H9 (cell line): ENCODE measurements at regions not wholly inside any gene's neighbourhood (a gene's known extent, or its start where the extent isn't known, plus 50 kb on each side); places are given as distances from the start of the nearest gene placed in this dataset.

ENCODE experiments used
- DNase-seq: peaks from one replicate; pipeline ENCODE4 v3.0.0-alpha.2; 2017
- H2AFZ ChIP-seq: one replicate; pipeline ENCODE4 v1.6.1; 2013; ENCODE audit warnings: mild to moderate bottlenecking, low read length, control low read depth, moderate library complexity
- H2AK5ac ChIP-seq: 2 replicates; pipeline ENCODE4 v1.6.1; 2013; ENCODE audit warnings: low read length, control low read depth, mixed read lengths; ENCODE audit not compliant: insufficient read length
- H2BK120ac ChIP-seq: one replicate; pipeline ENCODE4 v1.6.1; 2013; ENCODE audit warnings: low read depth, mild to moderate bottlenecking, low read length, control low read depth, inconsistent platforms; ENCODE audit not compliant: poor library complexity, severe bottlenecking
- H2BK12ac ChIP-seq: 2 replicates; pipeline ENCODE4 v1.6.1; 2013; ENCODE audit warnings: low read length, control low read depth, mixed read lengths, low read depth; ENCODE audit not compliant: insufficient read length
- H2BK15ac ChIP-seq: 2 replicates; pipeline ENCODE4 v1.6.1; 2013; ENCODE audit warnings: low read depth, low read length, control low read depth
- H2BK20ac ChIP-seq: one replicate; pipeline ENCODE4 v1.6.1; 2013; ENCODE audit warnings: low read depth, mild to moderate bottlenecking, low read length, control low read depth, inconsistent platforms; ENCODE audit not compliant: poor library complexity, severe bottlenecking
- H2BK5ac ChIP-seq: 2 replicates; pipeline ENCODE4 v1.6.1; 2013; ENCODE audit warnings: low read length, control low read depth, mixed read lengths; ENCODE audit not compliant: insufficient read length
- H3K14ac ChIP-seq: 2 replicates; pipeline ENCODE4 v1.6.1; 2013; ENCODE audit warnings: low read length, control low read depth; ENCODE audit not compliant: insufficient read depth
- H3K18ac ChIP-seq: 2 replicates; pipeline ENCODE4 v1.6.1; 2013; ENCODE audit warnings: low read depth, mild to moderate bottlenecking, mixed read lengths, low read length, control low read depth; ENCODE audit not compliant: insufficient read length
- H3K23ac ChIP-seq: 2 replicates; pipeline ENCODE4 v1.6.1; 2013; ENCODE audit warnings: low read length, control low read depth, mixed read lengths, low read depth; ENCODE audit not compliant: insufficient read length
- H3K23me2 ChIP-seq: 2 replicates; pipeline ENCODE4 v1.6.1; 2013; ENCODE audit warnings: low read depth, mild to moderate bottlenecking, mixed read lengths, low read length, control low read depth; ENCODE audit not compliant: insufficient read length, poor library complexity, severe bottlenecking
- H3K27ac ChIP-seq: 2 replicates; pipeline ENCODE4 v1.5.1; 2013; ENCODE audit warnings: low read length, control low read depth, mixed read lengths, low read depth; ENCODE audit not compliant: insufficient read length
- H3K27me3 ChIP-seq: 2 replicates; pipeline ENCODE4 v1.6.1; 2013; ENCODE audit warnings: low read length, control low read depth, inconsistent platforms; ENCODE audit not compliant: insufficient read depth
- H3K4ac ChIP-seq: 2 replicates; pipeline ENCODE4 v1.6.1; 2013; ENCODE audit warnings: low read depth, mild to moderate bottlenecking, control low read depth, inconsistent platforms, low read length, moderate library complexity
- H3K4me1 ChIP-seq: 2 replicates; pipeline ENCODE4 v1.6.1; 2013; ENCODE audit warnings: low read length, control low read depth, inconsistent platforms; ENCODE audit not compliant: insufficient read depth
- H3K4me2 ChIP-seq: 2 replicates; pipeline ENCODE4 v1.6.1; 2013; ENCODE audit warnings: low read length, control low read depth, mixed read lengths; ENCODE audit not compliant: insufficient read length, insufficient read depth
- H3K56ac ChIP-seq: 2 replicates; pipeline ENCODE4 v1.6.1; 2013; ENCODE audit warnings: low read depth, mild to moderate bottlenecking, mixed read lengths, low read length, control low read depth; ENCODE audit not compliant: insufficient read length
- H3K79me1 ChIP-seq: 2 replicates; pipeline ENCODE4 v1.6.1; 2013; ENCODE audit warnings: low read depth, mild to moderate bottlenecking, moderate library complexity, low read length, control low read depth, inconsistent platforms; ENCODE audit not compliant: insufficient read depth, poor library complexity, severe bottlenecking
- H3K79me2 ChIP-seq: 2 replicates; pipeline ENCODE4 v1.6.1; 2013; ENCODE audit warnings: low read length, control low read depth, inconsistent platforms; ENCODE audit not compliant: insufficient read depth
- H3K9ac ChIP-seq: 2 replicates; pipeline ENCODE4 v1.6.1; 2013; ENCODE audit warnings: low read length, control low read depth, mixed read lengths; ENCODE audit not compliant: insufficient read length; ENCODE audit errors: extremely low read depth
- H3K9me3 ChIP-seq: one replicate; pipeline ENCODE4 v1.6.1; 2013; ENCODE audit warnings: low read depth, low read length, inconsistent platforms; ENCODE audit not compliant: control insufficient read depth
- H3T11ph ChIP-seq: one replicate; pipeline ENCODE4 v1.6.1; 2013; ENCODE audit warnings: mild to moderate bottlenecking, low read length, control low read depth, inconsistent platforms
- H4K20me1 ChIP-seq: one replicate; pipeline ENCODE4 v1.6.1; 2013; ENCODE audit not compliant: control insufficient read depth, insufficient read length, insufficient read depth
- H4K5ac ChIP-seq: 2 replicates; pipeline ENCODE4 v1.6.1; 2013; ENCODE audit warnings: low read depth, mild to moderate bottlenecking, mixed read lengths, low read length, control low read depth; ENCODE audit not compliant: insufficient read length
- H4K8ac ChIP-seq: replicated peaks from 2 replicates; pipeline ENCODE4 v1.6.1; 2013; ENCODE audit warnings: low read length, control low read depth, mixed read lengths, low read depth; ENCODE audit not compliant: insufficient read length
- H4K91ac ChIP-seq: 2 replicates; pipeline ENCODE4 v1.6.1; 2013; ENCODE audit warnings: low read depth, mild to moderate bottlenecking, moderate library complexity, mixed read lengths, low read length, control low read depth; ENCODE audit not compliant: insufficient read length
- H3K27ac Mint-ChIP-seq, 3 experiments: 2 replicates in 2 of 3; 3 replicates in 1 of 3; pipeline ENCODE4 v1.8.0; 2020 to 2021; ENCODE audit warnings: mixed read lengths in 3 of 3, mild to moderate bottlenecking in 1 of 3, moderate library complexity in 1 of 3
- H3K27me3 Mint-ChIP-seq: 2 replicates; pipeline ENCODE4 v1.8.0; 2021; ENCODE audit warnings: low read depth, mild to moderate bottlenecking, moderate library complexity, mixed read lengths
- H3K36me3 Mint-ChIP-seq, 3 experiments: 2 replicates in 2 of 3; 3 replicates in 1 of 3; pipeline ENCODE4 v1.8.0; 2020 to 2021; ENCODE audit warnings: low read depth in 3 of 3, mixed read lengths in 3 of 3; ENCODE audit not compliant: insufficient read depth in 1 of 3
- H3K4me1 Mint-ChIP-seq, 2 experiments: 2 replicates each; pipeline ENCODE4 v1.8.0; 2020; ENCODE audit warnings: mixed read lengths in 2 of 2
- H3K4me3 Mint-ChIP-seq, 2 experiments: 2 replicates in 1 of 2; 3 replicates in 1 of 2; pipeline ENCODE4 v1.8.0; 2020 to 2021; ENCODE audit warnings: mild to moderate bottlenecking in 2 of 2, mixed read lengths in 2 of 2, moderate library complexity in 1 of 2
- H3K9me3 Mint-ChIP-seq, 2 experiments: 2 replicates in 1 of 2; 3 replicates in 1 of 2; pipeline ENCODE4 v1.8.0; 2020; ENCODE audit warnings: mild to moderate bottlenecking in 2 of 2, mixed read lengths in 2 of 2, moderate library complexity in 1 of 2
- CTCF ChIP-seq: fragments of 200-600 bp; sonication (generic); conservative IDR thresholded peaks from 3 replicates; pipeline ENCODE4 v1.8.0; 2021; ENCODE audit warnings: antibody characterized with exemption, mild to moderate bottlenecking
- WGBS: extraction: QIAGEN DNeasy Blood & Tissue Kit; methylation state at CpG from one replicate; pipeline ENCODE4 v1.1.7; 2013; ENCODE audit warnings: missing lambda C conversion rate, low lambda C conversion rate, mixed read lengths; ENCODE audit not compliant: insufficient read length; ENCODE audit errors: extremely low coverage; 5-methylcytosine and 5-hydroxymethylcytosine counted together

DNA sequence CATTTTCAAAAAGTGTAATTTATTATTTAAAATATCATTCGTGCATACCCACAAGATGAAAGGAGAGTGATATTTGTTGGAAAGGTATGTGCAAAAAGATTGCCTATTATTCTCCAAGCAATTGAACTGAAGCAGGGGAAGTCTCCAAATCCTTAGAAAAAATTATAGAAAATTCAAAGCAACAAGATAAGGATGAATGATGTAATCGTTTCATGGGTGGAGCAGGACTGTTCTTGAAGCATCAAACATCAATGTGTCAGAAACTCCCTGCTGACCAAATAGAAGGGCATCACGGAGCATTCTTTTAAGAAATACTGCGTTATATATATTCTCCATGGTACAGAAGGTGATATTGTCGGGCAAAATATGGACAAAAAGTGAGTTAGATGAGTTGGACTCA is 87.9 kb upstream of the SPAG17 start:
- Histone ChIP-seq H3K79me2 (no peaks in the 10 kb centered on the region), H2BK5ac (no peak overlapping the region), H3K23ac (no peak overlapping the region), H3K23me2 (no peaks in the 10 kb centered on the region), H4K8ac (no peak overlapping the region), H3K4me2 (no peak overlapping the region), H4K91ac (no peak overlapping the region), H2BK20ac (no peak overlapping the region), H3T11ph (no peak overlapping the region), H3K56ac (no peak overlapping the region), H3K18ac (no peak overlapping the region), H3K27ac (no peak overlapping the region), H2BK12ac (no peak overlapping the region), H3K9me3 (no peaks in the 10 kb centered on the region), H2AK5ac (no peak overlapping the region), H4K20me1 (no peaks in the 10 kb centered on the region), H3K4ac (no peak overlapping the region), H3K9ac (no peak overlapping the region), H3K4me1 (no peaks in the 10 kb centered on the region), H4K5ac (no peak overlapping the region), H3K27me3 (no peaks in the 10 kb centered on the region; the same call in 1 of the 2 replicates), H2AFZ (no peak overlapping the region), H3K14ac (no peak overlapping the region), H3K79me1 (no peaks in the 10 kb centered on the region), H2BK120ac (no peak overlapping the region), H2BK15ac (no peak overlapping the region)
- no CpG with 5 or more reads among the region's 5 CpGs for WGBS
- DNase-seq = no peak
- Mint-ChIP-seq H3K4me3 (no peak overlapping the region), H3K4me1 (peaks cover 4% of the 10 kb centered on the region in 2 experiments), H3K27me3 (no peaks in the 10 kb centered on the region), H3K9me3 (peaks cover 4 to 7% of the 10 kb centered on the region in 2 experiments; a peak in 3 of 5 replicates), H3K27ac (no peak overlapping the region), H3K36me3 (peaks cover 0 to 4% (median 0%) of the 10 kb centered on the region in 3 experiments; a peak in 2 of 7 replicates)
- TF ChIP-seq CTCF = no peak
